ENCODE measurements at regions not wholly inside any gene's neighbourhood (a gene's known extent, or its start where the extent isn't known, plus 50 kb on each side); places are given as distances from the start of the nearest gene placed in this dataset.
"Not testable (repeated sequence)": the region's sequence is repeated elsewhere in the genome, so short reads cannot be mapped to it uniquely, and the experiment has no call there.

GRCh38 chr2:81363800-81364199 lies 1059.2 kb upstream of the LRRTM1 start:
- no peak for DNase-seq

GRCh38 chr2:81362468-81362867 lies 1057.9 kb upstream of the LRRTM1 start:
- DNase-seq, result not testable (repeated sequence)

- no peak for DNase-seq
Measured at GRCh38 chr2:81355436-81355835, 1050.9 kb upstream of the LRRTM1 start.

GRCh38 chr2:81334046-81334445 lies 1029.5 kb upstream of the LRRTM1 start:
- no peak for DNase-seq

GRCh38 chr2:81328968-81329367 lies 1024.4 kb upstream of the LRRTM1 start:
- DNase-seq, result no peak

- DNase-seq, result peak; percentile 62 to 80
Measured at GRCh38 chr2:81327911-81328310, 1023.4 kb upstream of the LRRTM1 start.

GRCh38 chr2:81324046-81324445 lies 1019.5 kb upstream of the LRRTM1 start:
- peak; percentile 6 to 58 for DNase-seq

- DNase-seq, result no peak
Measured at GRCh38 chr2:81304154-81304830, 999.7 kb upstream of the LRRTM1 start.

- no peak for DNase-seq
Measured at GRCh38 chr2:81303321-81303720, 998.8 kb upstream of the LRRTM1 start.

GRCh38 chr2:81299841-81300240 lies 995.3 kb upstream of the LRRTM1 start:
- DNase-seq, result no peak

- no peak for DNase-seq
Measured at GRCh38 chr2:81290846-81291245, 986.3 kb upstream of the LRRTM1 start.

GRCh38 chr2:81283081-81283480 lies 978.5 kb upstream of the LRRTM1 start:
- DNase-seq, result no peak

GRCh38 chr2:81282151-81282769 lies 977.7 kb upstream of the LRRTM1 start:
- no peak for DNase-seq

- DNase-seq, result no peak
Measured at GRCh38 chr2:81276595-81276994, 972.0 kb upstream of the LRRTM1 start.

GRCh38 chr2:81266106-81266505 lies 961.6 kb upstream of the LRRTM1 start:
- peak in 1 of 2 experiments; percentile 9 for DNase-seq

- no peak for DNase-seq
Measured at GRCh38 chr2:81263989-81264388, 959.4 kb upstream of the LRRTM1 start.

- no peak for DNase-seq
Measured at GRCh38 chr2:81260320-81260719, 955.8 kb upstream of the LRRTM1 start.

- no peak for DNase-seq
Measured at GRCh38 chr2:81250270-81250669, 945.7 kb upstream of the LRRTM1 start.

- no peak for DNase-seq
Measured at GRCh38 chr2:81249152-81249551, 944.6 kb upstream of the LRRTM1 start.

- DNase-seq, result peak in 1 of 2 experiments; percentile 7
Measured at GRCh38 chr2:81247648-81248047, 943.1 kb upstream of the LRRTM1 start.

GRCh38 chr2:81242501-81242900 lies 937.9 kb upstream of the LRRTM1 start:
- DNase-seq, result no peak

- DNase-seq, result no peak
Measured at GRCh38 chr2:81238462-81238861, 933.9 kb upstream of the LRRTM1 start.

- no peak for DNase-seq
Measured at GRCh38 chr2:81235601-81236000, 931.0 kb upstream of the LRRTM1 start.

- no peak for DNase-seq
Measured at GRCh38 chr2:81234711-81235110, 930.2 kb upstream of the LRRTM1 start.

GRCh38 chr2:81225756-81226155 lies 921.2 kb upstream of the LRRTM1 start:
- DNase-seq, result no peak

Measured in NCI-H524 (cell line).